KBM-7 (cell line): ENCODE measurements at regions not wholly inside any gene's neighbourhood (a gene's known extent, or its start where the extent isn't known, plus 50 kb on each side); places are given as distances from the start of the nearest gene placed in this dataset.
A peak's percentile ranks its signal among the peaks of the same experiment; 100 is the strongest.

Experiments used
- DNase-seq: peaks from one replicate; pipeline ENCODE4 v3.0.0-alpha.2; 2015
- in situ Hi-C: fragments of 300-500 bp; cut with MboI; formaldehyde crosslinking; loops from 2 replicates; pipeline ENCODE4 v1.14.3; 2020; ENCODE audit warnings: low sequenced_read_pairs, low pct_unique_long_range_greater_than_20kb, mixed read lengths

DNA sequence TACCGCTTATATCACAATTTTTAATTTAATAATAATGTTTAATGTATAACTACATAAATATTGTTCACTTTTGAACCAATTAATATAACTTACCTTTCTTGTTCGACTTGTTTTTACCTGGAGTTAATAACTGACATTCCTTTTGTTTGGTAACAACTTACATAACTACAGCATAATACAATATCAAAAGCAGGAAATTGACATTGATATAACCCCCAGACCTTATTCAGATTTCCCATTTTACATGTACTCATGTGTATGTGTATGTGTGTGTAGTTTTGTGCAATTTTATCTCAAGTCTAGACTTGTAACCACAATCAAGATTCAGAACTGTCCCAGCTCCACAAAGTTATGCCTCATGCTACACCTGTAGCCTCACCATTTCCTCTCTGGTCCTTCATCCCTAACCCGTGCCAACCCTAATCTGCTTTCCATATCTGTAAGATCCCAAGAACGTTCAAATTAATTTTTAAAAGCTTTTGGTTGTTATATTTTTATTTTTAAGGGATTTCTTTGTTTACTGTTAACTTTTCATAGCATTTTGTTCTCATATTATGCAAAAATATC, 190.6 kb downstream of the MANEA start:
- DNase-seq = no peak
- in situ Hi-C loops = no loop called here

DNA sequence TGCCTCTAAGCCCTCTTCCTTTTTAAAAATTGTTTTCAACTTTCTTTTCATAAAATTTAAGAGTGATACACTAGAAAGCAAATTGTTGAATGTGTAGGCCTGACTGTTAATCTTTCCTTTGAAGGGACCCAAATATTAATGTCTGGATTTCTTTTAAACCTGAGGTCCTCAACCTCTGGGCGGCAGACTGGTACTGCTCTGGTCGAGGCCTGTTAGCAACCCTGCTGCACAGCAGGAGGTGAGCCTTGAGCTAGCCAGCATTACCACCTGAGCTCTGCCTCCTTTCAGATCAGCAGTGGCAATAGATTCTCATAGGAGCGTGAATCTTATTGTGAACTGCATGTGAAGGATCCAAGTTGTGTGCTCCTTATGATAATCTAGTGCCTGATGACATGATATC, 191.2 kb downstream of the MANEA start:
- in situ Hi-C loops = no loop called here
- DNase-seq = no peak

DNA sequence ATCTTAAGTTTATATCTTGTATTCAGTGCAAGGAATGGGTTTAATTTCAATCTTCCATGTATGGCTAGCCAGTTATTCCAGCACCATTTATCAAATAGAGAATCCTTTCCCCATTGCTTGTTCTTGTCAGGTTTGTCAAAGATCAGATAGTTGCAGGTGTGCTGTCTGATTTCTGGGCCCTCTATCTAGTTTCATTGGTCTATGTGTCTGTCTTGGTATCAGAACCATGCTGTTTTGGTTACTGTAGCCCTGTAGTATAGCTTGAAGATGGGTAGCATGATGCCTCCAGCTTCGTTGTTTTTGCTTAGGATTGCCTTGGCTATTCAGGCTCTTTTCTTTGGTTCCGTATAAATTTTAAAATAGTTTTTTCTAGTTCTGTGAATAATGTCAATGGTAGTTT, 200.0 kb downstream of the MANEA start:
- in situ Hi-C loops = no loop called here
- no peak for DNase-seq

DNA sequence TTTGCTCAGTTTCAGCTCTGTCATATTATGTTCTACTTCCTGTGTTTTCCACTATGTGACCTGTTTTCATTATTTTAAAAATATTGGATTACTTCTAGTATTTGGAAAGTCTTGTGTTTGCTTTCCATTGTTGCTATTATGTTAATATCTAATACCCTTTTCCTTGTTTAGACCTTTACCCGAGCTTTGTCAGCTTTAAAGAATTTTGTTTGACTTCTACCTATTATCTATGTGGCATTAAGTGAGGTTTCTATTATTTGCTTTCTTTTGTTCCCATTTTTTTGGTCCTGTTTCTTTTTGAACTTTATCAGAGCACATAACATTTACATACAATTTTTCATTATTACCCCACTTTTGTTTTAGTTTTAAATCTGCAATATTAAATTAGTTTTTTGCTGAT, 202.7 kb downstream of the MANEA start:
- in situ Hi-C loops = no loop called here
- DNase-seq = no peak

DNA sequence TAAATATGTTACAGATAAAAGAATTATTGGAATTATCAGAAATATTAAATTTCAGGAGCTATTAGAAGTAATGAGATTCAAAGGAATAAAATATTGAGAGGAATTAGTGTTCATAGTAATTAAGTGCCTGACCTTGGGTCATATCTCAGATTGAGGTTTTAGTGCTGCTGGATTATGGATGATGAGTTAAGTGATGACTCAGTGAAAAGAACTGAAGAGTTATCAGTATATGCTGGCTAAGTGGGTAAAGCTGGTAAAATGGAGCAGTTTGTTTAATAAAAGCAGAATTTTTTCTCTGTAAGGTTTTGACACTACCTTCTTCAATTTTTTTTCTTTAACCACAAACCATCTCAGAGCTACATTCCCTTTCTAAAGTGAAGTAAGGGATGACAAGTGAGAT, 206.7 kb downstream of the MANEA start:
- in situ Hi-C loops = no loop called here
- no peak for DNase-seq

DNA sequence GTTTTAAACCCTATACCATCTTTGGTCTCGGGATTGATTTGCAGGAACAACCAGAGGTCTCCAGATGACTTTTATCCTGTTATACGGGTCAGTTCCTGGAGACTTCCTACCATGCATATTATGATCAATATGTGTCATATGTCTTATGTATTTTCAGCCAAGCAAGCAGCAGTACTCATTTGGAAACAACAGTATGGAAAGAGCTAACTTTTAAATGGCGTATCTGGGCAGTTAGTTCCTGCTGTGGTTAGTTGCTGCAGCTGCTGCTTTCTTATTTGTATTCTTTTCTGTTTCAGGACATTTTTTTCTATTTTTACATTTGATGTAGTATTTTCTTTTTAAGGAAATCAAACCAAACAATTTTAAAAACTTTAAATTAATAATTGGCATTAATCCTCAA, 207.5 kb downstream of the MANEA start:
- in situ Hi-C loops = no loop called here
- DNase-seq = no peak

DNA sequence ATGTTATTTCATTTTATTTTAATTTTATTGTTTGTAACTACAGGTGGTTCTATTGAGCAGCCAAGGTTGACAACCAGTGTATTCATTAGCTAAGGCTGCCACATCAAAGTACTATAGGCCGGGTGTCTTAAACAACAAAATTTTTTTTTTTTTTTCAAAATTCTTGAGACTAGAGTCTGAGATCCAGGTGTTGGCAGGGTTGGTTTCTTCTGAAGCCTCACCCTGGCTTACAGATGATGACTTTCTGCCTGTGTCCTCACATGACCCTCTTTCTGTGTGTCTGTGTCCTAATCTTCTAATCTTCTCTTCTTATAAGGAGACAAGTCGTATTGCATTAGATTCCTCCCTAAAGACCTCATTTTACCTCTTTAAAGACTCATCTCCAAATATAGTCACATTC, 208.4 kb downstream of the MANEA start:
- in situ Hi-C loops = no loop called here
- no peak for DNase-seq

DNA sequence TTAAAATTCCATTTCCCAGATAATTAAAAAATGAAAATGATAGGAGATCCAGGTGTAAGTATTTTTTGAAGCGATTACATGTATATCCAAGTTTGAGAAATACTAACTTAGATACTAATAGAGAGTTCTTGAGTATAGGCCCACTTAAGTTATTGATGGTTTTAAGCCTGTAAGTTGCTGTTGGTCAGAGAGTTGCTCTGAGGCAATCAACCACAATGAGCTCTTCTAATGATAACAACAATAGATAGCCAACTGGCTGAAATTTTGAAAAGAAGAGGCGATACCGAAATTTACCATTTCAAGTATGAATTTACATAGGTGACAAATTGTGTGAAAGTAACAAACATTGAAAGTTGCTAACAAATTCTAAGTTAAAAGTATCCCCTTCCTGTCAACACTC, 209.5 kb downstream of the MANEA start:
- in situ Hi-C loops = no loop called here

DNA sequence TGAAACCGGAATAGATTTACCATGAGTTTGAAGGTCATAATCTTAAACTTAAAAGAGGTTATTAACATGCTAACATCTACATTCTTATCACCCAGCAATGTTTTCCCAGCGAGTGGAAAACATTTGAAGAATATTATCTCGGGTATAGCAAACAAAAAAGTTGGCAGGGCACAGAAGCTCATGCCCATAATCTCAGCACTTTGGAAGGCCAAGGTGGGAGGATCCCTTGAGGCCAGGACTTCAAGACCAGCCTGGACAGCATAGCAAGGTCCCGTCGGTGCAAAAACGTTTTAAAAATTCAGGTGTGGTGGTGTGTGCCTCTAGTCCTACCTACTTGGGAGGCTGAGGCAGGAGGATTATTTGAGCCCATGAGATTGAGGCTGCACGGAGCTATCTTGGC, 213.5 kb downstream of the MANEA start:
- in situ Hi-C loops = no loop called here

More for the DNA sequence above, 209.5 kb downstream of the MANEA start:
- no peak for DNase-seq

DNA sequence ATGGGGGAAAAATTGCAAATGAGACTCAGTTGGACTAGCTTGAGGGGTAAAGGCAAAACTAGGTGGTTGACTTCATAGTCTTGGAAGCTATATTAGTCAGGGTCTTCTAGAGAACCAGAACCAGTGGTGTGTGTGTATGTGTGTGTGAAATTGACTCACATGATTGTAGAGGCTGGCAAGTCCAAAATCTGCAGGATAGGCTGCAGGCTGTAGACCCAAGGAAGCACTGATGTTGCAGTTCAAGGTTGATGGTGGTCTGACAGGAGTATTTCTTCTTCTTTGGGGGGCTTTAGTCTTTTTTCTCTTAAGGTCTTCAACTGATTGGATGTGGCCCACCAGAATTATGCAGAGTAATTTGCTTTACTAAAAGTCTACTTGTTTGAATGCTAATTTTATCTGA, 217.4 kb downstream of the MANEA start:
- in situ Hi-C loops = no loop called here

More for the DNA sequence above, 213.5 kb downstream of the MANEA start:
- no peak for DNase-seq

DNA sequence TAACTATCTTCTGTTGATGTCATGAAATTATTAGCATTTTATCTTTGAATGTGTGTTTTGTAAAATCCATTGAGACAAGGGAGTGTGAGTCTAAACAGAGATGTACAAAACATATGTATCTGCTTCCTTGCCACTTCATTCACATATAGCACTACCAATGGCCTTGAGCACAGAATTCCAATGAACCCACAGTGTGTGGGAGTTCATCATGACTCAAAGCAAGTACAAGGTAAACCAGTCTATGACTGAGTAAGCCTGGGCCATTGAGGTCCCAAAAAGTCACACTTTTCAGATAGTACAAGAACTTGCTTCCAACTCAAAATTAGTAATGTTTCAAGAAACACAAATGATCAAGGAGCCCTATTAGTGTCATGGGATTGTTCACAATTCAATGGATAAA, 218.6 kb downstream of the MANEA start:
- in situ Hi-C loops = no loop called here
- DNase-seq = no peak

More for the DNA sequence above, 217.4 kb downstream of the MANEA start:
- DNase-seq = no peak

DNA sequence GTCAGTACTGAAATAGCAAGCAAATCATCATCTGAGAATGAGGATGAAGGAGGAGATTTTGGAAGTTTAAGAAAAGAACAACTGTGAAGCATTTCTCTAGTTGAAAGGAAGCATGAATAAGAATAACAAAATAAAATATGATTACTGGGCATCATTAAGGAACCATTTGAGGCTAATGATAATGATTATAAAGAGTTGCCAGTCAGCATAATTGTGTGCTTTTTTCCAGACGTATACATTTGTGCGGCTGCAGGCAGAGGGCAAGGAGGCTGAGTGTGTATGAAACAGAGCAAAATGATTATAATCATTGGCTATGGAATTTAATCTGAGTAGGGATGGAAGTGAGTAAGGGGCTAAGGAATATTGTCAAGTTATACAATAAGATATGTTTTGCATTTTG, 218.7 kb upstream of the FUT9 start:
- no peak for DNase-seq
- in situ Hi-C loops = no loop called here

DNA sequence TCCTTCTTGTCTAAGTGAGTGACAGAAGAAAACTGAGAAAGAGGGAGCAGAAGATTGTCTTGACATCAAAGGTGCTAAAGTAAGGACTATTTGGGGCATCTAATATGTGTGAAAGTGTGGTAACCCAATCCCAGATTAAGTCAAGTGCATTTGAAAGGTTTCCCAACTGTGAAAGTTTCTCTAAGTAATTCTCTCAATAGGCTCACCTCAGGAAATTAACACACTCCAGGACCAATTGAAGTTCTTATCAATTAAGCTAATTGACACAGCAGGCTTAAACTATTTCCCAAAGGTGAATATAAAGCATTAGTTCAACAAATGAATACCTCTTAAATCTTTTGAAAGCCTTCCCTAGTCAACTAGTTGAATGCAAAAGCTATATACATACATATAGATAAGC, 212.8 kb upstream of the FUT9 start:
- DNase-seq = no peak
- in situ Hi-C loops = no loop called here

DNA sequence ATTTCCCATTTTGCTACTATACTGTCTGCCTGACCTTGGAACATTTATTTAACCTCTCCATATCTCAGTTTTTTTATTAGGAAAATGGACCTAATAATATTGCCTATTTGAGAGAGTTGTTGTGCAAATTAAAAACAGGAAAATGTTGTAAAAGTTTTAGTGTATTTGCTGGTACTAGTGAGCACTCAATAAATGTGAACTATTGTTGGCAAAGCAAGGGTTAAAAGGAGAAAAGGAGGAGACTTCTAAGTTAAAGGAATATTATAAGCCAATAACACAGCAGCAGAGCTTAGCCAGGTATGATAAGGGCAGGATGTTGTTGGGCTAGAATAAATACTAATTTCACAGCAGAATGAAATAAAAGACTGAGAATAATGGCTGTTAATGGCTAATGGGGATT, 211.9 kb upstream of the FUT9 start:
- DNase-seq = no peak
- in situ Hi-C loops = no loop called here

DNA sequence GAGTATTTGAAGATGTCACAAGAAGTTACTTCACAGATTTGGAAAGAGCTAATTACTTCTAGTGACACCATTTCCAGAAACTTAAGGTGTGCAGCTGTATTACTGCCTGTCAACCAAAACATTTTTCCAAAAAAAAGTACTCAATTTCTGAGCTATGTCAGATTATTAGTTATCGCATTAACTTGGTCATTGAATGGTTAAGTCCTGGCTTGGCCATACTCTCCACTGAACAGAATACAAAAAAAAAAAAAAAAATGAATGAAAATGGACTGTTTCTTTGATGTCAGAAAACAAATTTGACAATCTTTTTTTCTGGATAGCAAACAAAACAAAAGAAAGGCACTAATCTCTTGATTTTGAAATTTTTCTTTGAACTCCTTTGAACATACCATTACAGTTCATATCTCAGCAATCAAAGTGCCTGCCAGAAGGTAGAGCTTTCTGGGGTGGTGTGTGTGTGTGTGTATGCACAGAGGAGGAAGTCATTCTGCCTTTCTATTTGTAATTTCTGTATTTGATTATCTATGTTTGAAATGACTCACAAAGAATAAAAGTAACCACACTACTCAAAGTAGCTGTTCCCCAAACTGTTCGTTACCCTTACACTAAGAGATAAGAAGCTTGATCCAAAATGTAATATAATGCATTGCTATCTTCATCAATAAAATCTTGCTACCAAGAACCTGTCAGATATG, 210.8 kb upstream of the FUT9 start:
- in situ Hi-C loops = no loop called here

DNA sequence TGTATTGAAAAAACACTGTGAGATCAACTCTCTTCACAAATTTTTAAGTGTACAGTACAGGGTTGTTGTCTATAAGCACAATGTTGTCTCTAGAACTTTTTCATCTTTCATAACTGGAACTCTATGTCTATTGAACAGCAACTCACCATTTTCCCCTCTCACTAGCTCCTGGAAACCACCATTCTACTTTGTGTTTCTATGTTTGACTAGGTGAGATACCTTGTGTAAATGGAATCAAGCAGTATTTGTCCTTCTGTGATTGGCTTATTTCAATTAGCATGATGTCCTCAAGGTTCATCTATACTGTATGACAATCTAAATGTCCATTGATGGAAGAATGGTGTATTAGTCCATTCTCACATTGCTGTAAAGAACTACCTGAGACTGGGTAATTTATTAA, 210.1 kb upstream of the FUT9 start:
- in situ Hi-C loops = no loop called here
- DNase-seq = no peak

More for the DNA sequence above, 210.8 kb upstream of the FUT9 start:
- no peak for DNase-seq

DNA sequence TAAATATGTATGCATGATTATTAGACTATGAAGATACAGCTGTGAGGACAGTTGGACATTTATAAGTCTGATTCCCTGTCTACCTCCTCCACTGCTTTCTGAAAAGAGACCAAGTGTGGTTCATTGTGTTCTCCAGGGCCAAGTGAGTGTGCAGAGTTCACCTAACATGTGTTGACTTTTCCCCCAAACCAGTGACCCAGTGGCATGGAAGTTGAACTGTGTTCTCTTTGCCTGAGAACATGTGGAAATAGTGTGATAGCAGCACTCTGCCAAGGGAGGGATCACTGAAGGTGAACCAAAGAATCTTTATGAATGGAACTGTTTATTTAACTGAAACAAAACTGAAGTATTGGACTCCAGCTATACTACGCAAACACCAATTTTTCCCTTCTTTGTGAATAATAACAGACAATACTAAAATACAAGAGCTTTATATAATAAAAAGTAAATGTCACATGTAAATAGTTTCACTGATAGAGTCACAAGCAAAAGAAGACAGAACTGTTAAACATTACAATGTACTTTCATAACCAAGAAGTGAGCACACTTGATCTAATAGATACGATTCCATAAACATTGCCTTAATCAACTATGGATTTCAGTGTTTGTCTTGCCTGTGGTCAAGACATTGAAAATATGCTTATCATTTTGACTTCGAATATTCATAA, 200.3 kb upstream of the FUT9 start:
- in situ Hi-C loops = no loop called here

DNA sequence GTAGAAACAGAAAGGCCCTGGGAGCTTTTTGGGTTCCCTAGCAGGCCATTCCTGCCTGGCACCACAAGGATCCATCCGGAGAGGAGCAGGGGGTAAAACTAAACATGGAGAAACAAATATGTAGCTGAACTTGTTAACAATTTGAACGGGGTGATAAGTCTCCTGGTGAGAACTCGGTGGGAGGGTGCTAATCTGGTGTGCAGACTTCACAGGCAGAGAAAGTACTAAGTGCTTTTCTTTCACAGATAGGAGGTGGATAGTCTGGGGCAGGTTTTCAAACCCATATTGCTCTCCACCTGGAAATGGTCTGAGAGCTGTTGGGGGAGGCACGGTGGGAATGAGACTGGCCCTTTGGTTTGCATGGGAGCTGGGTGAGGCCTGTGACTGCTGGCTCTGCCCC, 196.3 kb upstream of the FUT9 start:
- DNase-seq = no peak
- in situ Hi-C loops = no loop called here

More for the DNA sequence above, 200.3 kb upstream of the FUT9 start:
- DNase-seq = no peak

DNA sequence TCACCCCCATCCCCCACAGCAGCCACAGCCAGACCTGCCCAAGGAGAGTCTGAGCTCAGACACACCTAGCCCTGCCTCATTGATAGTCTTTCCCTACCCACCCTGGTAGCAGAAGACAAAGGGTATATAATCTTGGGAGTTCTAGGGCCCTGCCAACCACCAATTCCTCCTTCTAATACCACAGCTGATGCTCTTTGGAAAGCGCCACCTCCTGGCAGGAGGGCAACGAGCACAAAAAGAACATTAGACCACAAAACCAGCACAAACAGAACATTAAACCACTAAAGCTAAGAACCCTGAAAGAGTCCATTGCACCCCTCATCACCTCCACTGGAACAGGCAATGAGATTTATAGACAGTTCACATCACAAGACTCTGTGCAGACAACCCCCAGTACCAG, 195.8 kb upstream of the FUT9 start:
- in situ Hi-C loops = no loop called here
- peak; percentile 9 for DNase-seq

DNA sequence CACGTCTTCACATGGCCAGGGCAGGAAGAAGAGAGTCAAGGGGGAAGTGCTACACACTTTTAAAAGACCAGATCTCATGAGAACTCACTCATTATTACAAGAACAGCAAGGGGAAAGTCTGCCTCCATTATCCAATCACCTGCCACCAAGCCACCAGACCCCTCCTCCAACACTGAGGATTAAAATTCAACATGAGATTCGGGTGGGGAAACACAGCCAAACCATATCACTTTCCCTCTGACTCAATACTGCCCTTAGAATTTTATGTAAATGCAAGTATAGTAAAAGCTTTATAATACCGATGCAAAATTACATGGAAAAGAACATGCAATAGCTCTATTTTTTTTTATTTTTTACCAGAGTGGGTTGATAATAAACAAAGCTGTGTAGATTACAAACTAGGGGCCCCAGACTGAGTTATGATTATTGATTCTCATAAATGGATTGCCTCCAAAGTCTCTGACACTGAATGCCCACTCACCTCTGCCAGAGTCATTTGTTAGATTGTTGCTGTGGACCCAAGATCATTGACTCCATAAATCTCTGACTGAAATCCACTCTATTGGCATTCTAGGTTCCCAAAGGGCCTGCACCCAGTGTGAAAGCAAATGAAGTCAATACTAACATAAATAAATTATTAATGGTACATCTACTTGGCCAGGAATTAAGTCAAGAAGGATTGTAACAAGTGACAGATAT, 184.8 kb upstream of the FUT9 start:
- in situ Hi-C loops = no loop called here
- DNase-seq = no peak
